ENCODE measurements at regions not wholly inside any gene's neighbourhood (a gene's known extent, or its start where the extent isn't known, plus 50 kb on each side); places are given as distances from the start of the nearest gene placed in this dataset.

- Histone ChIP-seq H3K9me3 (ENCODE audit: control insufficient read depth in 4 of 4, insufficient read depth in 3 of 4, low read length in 3 of 4) (no peaks in the 10 kb centered on the region), H3K4me1 (ENCODE audit: control insufficient read depth in 5 of 5, insufficient read depth in 5 of 5, low read length in 5 of 5) (no peaks in the 10 kb centered on the region), H3K4me3 (no peak overlapping the region), H3K27me3 (ENCODE audit: control insufficient read depth in 3 of 3, insufficient read depth in 3 of 3, low read length in 2 of 3) (peaks cover 0 to 2% (median 0%) of the 10 kb centered on the region in 3 donors), H3K27ac (ENCODE audit: low read depth in 1 of 2, low read length in 1 of 2) (no peak overlapping the region), H3K9ac (ENCODE audit: insufficient read depth in 1 of 2, low read length in 2 of 2) (no peak overlapping the region), H3K36me3 (ENCODE audit: control insufficient read depth in 4 of 4, insufficient read depth in 4 of 4, low read length in 4 of 4) (no peaks in the 10 kb centered on the region)
- no peak for TF ChIP-seq CTCF (IDR thresholded peaks at IDR 0.05; ENCODE audit: control extremely low read depth, extremely low read depth)
- DNase-seq (no peak), ATAC-seq (ENCODE audit: insufficient read depth, low FRiP score) (no peak)
- 39 to 53% methylated on average over 1 of the region's 1 CpG for WGBS, 2 donors
Measured at GRCh38 chr3:98979296-98979695, 77.8 kb upstream of the DCBLD2 start.

- H3K9me3 ChIP-seq (ENCODE audit: control insufficient read depth in 4 of 4, insufficient read depth in 3 of 4, low read length in 3 of 4), result no peaks in the 10 kb centered on the region
- peaks cover 0 to 2% (median 0%) of the 10 kb centered on the region in 3 donors for H3K27me3 ChIP-seq (ENCODE audit: control insufficient read depth in 3 of 3, insufficient read depth in 3 of 3, low read length in 2 of 3)
- no peak for DNase-seq
- no peaks in the 10 kb centered on the region for H3K36me3 ChIP-seq (ENCODE audit: control insufficient read depth in 4 of 4, insufficient read depth in 4 of 4, low read length in 4 of 4)
- TF ChIP-seq CTCF (IDR thresholded peaks at IDR 0.05; ENCODE audit: control extremely low read depth, extremely low read depth), result no peak
- 73 to 93% methylated on average over 3 of the region's 3 CpGs for WGBS, 2 donors
- H3K4me1 ChIP-seq (ENCODE audit: control insufficient read depth in 5 of 5, insufficient read depth in 5 of 5, low read length in 5 of 5), result no peaks in the 10 kb centered on the region
- no peak overlapping the region for H3K9ac ChIP-seq (ENCODE audit: insufficient read depth in 1 of 2, low read length in 2 of 2)
- H3K4me3 ChIP-seq, result no peak overlapping the region
- H3K27ac ChIP-seq (ENCODE audit: low read depth in 1 of 2, low read length in 1 of 2), result peak overlapping the region in 1 of 2 donors; percentile 21
- ATAC-seq (ENCODE audit: insufficient read depth, low FRiP score), result no peak
Measured at GRCh38 chr3:98978068-98978811, 76.7 kb upstream of the DCBLD2 start.

GRCh38 chr3:98977520-98977919 is 76.0 kb upstream of the DCBLD2 start:
- ATAC-seq (ENCODE audit: insufficient read depth, low FRiP score) (no peak), DNase-seq (no peak)
- no peak overlapping the region for H3K4me3 ChIP-seq
- H3K9me3 ChIP-seq (ENCODE audit: control insufficient read depth in 4 of 4, insufficient read depth in 3 of 4, low read length in 3 of 4), result no peaks in the 10 kb centered on the region
- peaks cover 0 to 2% (median 0%) of the 10 kb centered on the region in 3 donors for H3K27me3 ChIP-seq (ENCODE audit: control insufficient read depth in 3 of 3, insufficient read depth in 3 of 3, low read length in 2 of 3)
- H3K9ac ChIP-seq (ENCODE audit: insufficient read depth in 1 of 2, low read length in 2 of 2), result no peak overlapping the region
- WGBS, 2 donors, result 59 to 87% methylated on average over 2 of the region's 2 CpGs
- no peaks in the 10 kb centered on the region for H3K4me1 ChIP-seq (ENCODE audit: control insufficient read depth in 5 of 5, insufficient read depth in 5 of 5, low read length in 5 of 5)
- no peak for TF ChIP-seq CTCF (IDR thresholded peaks at IDR 0.05; ENCODE audit: control extremely low read depth, extremely low read depth)
- peak overlapping the region in 1 of 2 donors; percentile 21 for H3K27ac ChIP-seq (ENCODE audit: low read depth in 1 of 2, low read length in 1 of 2)
- H3K36me3 ChIP-seq (ENCODE audit: control insufficient read depth in 4 of 4, insufficient read depth in 4 of 4, low read length in 4 of 4), result no peaks in the 10 kb centered on the region

- Histone ChIP-seq H3K36me3 (ENCODE audit: control insufficient read depth in 4 of 4, insufficient read depth in 4 of 4, low read length in 4 of 4) (no peaks in the 10 kb centered on the region), H3K4me1 (ENCODE audit: control insufficient read depth in 5 of 5, insufficient read depth in 5 of 5, low read length in 5 of 5) (no peaks in the 10 kb centered on the region), H3K4me3 (no peak overlapping the region), H3K27ac (ENCODE audit: low read depth in 1 of 2, low read length in 1 of 2) (no peak overlapping the region), H3K27me3 (ENCODE audit: control insufficient read depth in 3 of 3, insufficient read depth in 3 of 3, low read length in 2 of 3) (no peaks in the 10 kb centered on the region), H3K9me3 (ENCODE audit: control insufficient read depth in 4 of 4, insufficient read depth in 3 of 4, low read length in 3 of 4) (no peaks in the 10 kb centered on the region), H3K9ac (ENCODE audit: insufficient read depth in 1 of 2, low read length in 2 of 2) (no peak overlapping the region)
- TF ChIP-seq CTCF (IDR thresholded peaks at IDR 0.05; ENCODE audit: control extremely low read depth, extremely low read depth), result no peak
- no peak for DNase-seq
- no peak for ATAC-seq (ENCODE audit: insufficient read depth, low FRiP score)
Measured at GRCh38 chr3:98974442-98974841, 72.9 kb upstream of the DCBLD2 start.

Measured in lung (tissue), 11 donors.